HG03280 (cell line): ENCODE measurements at regions not wholly inside any gene's neighbourhood (a gene's known extent, or its start where the extent isn't known, plus 50 kb on each side); places are given as distances from the start of the nearest gene placed in this dataset.
"Not testable (repeated sequence)": the region's sequence is repeated elsewhere in the genome, so short reads cannot be mapped to it uniquely, and the experiment has no call there.

Experiments
- ATAC-seq: cut with Tn5 transposase; IDR thresholded peaks from one replicate; pipeline ENCODE4 v1.9.1; 2021; ENCODE audit warnings: mild to moderate bottlenecking, moderate library complexity; ENCODE audit not compliant: unreplicated experiment

DNA sequence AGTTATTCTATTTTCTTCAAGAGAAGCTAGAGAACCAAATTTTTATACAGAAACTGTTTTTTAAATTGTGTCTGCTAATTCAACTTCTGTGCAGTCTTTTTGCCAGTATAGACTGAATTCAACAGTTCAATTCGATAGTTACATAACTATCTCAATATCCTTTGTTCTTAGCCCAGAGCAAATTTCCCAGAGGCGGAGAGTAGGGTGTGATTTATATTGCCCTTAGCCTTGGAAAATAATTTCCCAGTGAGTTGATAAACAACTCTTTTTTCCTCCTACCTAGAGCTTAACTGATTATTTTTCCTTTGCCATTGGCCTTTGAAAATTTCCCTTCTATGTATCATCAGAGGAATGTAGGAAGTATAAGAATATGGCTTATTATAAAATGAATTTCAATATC, 420.5 kb downstream of the NSUN3 start:
- no peak for ATAC-seq

DNA sequence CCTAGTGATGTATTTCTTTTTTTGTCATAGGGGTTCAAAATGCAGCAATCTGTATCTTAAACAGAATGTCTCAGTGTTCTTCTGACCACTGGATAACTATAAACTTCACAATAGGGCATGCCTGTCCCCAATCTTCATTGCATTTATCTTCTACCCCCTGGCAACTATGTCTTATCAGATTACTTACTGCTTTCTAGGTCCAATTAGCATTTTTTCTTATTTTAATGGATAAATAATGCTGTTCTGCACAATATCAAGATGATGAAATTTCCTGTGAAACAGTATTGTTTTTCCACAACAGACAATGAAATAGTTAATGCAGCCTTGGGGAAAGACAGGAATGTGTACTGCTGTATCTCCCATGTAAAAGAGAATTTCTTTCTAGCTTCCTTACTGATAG, 432.1 kb downstream of the NSUN3 start:
- ATAC-seq, result no peak

DNA sequence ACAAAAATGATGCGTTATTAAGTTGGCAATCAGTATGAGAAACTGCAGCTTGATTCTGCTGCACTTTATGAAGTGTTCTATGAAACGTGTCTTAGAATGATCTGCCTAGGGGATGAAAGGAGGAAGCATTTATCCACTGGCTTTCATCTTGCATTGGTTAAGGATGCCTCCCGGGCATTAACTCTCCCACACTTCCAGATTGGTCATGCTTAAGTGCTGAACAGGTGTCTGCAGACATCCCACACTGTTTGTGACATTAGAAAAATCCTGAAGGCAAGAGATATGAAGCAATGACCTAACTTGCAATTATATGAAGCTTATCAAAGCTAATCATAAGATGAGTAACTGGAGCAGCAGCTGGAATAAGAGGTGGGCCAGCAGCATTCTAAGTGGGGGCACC, 437.3 kb downstream of the NSUN3 start:
- ATAC-seq, result no peak

DNA sequence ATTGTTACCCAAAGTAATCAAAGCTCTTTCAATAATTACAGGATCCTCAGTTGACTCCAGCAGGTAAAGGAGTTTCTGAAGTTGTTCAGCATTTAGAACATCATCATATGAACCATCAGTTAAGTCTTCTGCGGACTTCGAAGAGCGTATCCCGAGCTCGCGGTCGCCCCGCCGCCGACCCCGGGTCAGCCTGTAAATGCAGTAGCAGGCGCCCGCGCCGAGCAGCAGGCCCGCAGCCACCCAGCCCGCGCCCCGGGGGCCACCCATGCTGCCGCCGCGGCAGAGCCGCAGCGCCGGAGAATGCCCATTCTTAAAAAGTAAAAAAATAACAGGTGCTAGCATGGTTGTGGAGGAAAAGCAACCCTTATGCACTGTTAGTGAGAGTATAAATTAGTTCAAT, 444.5 kb downstream of the NSUN3 start:
- not testable (repeated sequence) for ATAC-seq

DNA sequence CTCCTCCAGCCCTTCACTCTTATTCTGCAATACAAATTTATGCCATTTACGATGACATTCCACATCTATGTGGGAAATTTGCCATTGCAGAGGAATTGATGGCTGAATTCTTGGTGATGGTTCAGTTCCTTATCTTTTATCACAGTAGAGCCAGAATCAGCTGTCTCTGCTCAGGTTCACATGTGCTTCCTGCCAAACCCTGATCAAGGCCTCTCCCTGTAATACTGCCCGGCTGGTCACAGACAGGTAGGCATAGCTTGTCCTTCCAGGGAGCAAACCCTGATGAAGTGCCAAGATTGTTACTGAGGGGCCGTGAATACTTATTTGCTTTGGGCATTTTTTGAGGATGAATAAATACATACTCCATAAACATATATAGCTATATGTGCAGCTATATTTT, 450.0 kb downstream of the NSUN3 start:
- ATAC-seq, result no peak

DNA sequence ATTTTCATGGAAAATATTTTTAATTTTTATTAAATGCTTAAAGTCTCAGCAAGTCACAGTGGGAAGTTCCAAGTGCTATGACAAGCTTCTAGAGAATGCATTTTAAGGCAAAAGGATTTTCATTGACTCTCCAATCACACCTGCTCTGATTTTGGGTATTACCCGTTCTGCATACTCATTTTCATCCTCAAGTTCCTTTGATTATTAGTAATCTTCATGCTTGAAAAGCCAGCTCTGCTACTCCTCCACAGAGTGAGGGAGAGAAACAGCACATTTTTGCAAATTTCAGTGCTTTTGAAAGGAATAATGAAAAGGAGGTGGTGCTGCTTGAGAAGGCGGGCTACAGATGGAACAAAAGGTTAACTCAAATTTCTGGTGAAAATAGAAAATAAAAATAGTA, 450.7 kb downstream of the NSUN3 start:
- ATAC-seq, result no peak

DNA sequence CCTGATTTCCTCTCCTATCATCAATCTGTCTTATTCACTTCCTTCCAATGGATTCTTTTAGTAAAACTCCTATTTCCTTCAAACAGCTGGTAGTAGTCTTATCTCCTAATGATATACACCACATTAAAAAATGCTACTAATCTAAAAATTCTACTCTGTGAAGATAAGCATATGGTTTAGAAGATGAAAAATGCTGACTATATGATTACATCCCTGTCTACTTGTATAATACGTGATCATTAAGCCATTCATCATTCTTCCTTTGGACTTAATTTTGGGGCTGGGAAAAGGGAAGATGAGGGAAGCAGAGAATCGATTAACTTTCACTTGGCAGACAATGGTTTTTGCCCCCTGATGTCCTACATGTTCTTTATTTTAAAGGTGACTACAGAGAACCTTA, 453.1 kb downstream of the NSUN3 start:
- ATAC-seq, result no peak

DNA sequence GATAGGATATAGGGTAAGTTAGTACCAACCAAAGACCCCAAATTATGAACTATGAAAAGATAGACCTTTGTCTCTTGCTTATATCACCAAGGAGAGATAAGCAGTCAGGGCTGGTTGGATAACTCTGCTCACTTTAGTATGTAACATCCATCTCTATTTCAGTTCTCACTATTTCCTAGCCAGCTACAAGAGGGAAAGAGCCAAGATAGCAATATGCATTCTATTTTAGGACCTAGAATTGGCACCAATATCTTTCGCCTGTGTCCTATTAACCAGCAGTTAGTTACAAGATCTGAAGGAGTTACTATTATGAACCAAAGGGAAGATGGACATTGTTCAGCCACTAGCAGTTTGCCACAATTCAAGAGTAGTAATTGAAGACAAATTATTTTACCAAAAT, 457.5 kb downstream of the NSUN3 start:
- ATAC-seq, result no peak

DNA sequence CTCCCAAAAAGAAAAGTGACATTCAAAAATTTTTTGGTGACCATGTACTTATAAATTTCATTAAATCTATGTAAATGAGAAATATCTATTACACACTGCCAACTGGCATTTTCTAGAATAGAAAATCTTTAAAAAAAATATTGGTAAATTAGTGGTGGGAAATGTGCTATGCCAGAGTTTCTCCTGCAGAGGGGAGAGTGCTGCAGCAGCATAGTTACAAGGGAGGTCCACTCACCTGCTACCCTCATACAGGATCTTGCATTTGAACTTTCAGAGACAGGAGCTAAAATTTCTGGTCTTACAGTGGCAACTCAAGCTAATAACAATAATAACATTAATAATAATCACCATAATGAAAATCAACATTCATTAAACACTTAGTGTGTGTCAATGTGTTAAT, 459.6 kb downstream of the NSUN3 start:
- ATAC-seq, result no peak

DNA sequence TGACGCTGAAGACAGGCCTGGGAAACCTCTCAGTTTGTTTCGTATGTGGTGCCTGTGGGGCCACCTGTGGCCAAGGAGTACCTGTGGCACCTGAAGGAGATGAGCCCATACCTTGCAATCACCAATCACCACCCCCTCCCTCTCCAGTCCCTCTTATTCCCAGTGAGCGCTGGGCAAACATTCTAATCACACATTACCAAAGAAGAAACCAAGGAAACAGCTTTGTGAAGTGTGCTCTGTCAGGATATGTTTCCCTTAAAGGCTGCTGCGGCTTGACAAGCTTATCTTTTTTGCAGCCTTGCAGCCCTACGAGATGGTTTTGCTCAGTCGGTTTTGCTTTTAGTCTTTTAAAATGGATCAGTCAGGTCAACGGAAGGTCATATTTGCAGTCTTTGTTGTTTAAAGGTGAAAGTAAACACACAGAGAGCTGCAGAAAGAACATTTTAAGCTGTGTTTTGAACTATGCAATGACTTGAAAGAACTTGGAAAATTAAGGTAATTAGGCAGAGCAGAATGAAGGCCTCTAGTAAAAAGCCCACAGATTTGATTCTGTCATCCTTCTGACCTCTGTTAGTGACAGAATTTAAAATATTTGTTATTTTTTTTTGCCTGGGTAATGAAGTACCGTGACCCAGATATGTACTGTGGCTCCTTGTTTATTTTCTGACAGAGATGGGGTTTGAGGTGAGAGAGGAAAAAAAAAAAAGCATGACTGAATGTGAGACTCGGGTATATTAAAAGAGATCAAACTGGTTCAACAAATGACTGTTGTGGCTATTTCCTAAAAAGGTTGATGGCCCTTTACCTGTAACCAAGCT, 461.4 kb downstream of the NSUN3 start:
- no peak for ATAC-seq

DNA sequence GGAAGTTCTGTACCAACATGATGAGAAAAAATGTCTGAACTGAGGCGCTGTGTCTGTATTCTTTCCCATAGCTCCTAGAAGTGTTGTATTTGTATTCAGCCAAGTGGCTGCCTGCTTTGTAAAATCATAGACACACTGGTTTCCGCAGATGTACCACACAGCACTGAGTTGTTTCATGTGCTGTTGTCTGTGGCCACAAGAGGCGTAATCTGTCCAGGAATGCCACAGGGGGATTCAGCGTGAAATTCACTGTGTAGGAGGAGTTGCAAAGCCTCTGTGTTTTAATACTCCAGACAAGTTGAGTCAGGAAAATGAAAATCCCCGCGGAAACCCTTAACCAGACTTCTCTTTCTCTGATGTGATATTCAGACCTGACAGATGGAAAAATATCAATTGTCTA, 462.2 kb downstream of the NSUN3 start:
- no peak for ATAC-seq

DNA sequence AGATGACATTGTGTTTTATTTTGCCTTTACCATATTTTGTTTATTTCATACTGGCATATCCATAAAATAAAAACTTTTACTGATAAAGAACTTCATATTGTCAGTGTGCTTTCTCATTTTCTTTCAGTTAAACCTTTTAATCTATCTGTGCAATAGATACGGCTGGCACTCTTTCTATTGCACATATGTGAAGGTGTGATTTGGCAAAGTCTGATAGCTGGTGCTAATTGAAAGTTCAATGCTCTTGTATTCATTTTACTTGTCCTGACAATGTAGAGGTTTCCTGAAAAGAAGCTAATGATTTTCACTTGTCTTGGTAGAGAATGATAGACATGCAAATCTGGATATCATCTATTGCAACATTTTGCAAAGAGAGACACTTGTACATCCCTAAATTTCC, 467.0 kb downstream of the NSUN3 start:
- no peak for ATAC-seq

DNA sequence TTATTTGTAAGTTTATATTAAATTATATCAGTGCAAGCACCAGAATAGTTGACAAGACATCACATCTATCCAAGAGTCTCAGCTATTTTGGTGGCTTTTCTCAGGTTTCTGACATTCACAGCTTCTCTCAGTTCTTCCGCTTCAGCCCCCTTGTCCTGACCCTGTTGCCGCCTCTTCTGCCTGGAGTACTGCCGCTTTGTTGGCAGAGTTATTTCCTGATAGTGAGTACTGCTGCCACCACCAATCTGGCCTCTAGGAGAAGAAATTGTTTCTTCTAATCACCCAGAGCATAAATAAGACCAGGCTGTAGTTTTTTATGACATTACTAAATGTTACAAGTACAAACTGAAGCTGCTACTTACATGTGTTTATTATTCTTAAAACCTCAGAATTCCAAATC, 470.1 kb downstream of the NSUN3 start:
- ATAC-seq, result no peak

DNA sequence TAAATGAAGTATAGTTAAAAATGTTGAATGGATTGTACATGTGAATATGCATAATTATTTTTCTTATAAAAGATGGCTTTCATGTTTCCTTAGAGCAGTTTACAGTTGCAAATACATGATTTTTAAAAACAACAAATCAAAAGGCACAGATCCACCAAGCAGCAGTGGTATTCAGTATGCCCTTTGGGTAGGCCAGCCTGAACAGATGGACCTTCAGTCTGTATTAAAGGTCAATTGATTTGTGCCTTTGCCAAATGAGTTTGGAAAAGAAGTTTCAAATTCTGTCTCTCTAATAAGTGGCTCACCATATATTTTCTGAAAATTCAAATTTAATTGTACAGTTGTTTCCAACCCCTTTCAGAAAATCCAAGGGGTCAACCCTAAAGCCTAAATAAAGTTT, 477.1 kb downstream of the NSUN3 start:
- no peak for ATAC-seq

DNA sequence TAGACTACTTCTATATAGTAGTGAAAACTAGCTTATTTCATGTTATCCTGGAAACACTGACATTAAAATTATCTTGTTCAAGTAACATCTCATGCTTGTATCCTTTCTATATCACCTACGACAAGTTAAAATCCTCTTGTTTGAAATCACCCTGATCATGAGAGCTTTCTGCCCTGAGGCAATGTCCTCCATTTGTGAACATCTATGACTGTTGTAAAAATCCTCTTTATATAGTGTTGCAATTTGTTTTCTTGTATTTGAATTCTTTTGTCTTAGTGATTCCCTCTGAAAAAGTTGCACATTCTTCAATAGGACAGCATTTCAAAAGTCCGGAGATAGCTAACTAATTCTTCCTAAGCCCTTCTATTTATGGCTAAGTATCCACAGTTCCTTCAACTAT, 480.3 kb downstream of the NSUN3 start:
- no peak for ATAC-seq

DNA sequence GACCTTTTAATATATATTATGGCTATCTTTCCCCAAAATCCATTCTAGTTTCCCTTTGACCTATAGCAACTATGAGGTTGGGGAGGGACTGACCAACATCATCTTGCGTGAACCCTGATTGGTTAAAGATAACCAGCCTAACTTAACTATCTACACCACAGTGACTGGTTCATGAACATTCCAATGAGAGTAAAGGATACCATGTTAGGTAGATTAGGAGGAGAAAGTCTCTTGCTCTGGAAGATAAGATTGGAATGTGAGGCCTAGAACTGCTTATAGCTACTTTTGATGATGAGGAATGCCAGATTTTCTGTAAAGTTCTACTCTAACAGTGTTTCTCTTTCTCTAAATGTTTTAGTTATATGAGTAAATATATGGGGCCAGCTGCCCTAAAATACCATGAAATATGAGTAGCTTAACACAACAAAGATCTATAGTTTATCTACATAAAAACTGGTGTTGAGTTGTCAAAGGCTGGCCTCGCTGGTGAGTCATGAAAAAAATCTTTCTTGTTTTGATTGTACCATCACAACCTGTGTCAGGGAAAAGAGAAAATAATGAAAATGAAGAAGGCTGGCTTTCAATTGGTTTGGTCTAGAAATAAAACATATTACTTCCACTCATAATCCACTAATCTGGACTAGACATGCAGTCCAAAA, 481.4 kb downstream of the NSUN3 start:
- ATAC-seq, result no peak

DNA sequence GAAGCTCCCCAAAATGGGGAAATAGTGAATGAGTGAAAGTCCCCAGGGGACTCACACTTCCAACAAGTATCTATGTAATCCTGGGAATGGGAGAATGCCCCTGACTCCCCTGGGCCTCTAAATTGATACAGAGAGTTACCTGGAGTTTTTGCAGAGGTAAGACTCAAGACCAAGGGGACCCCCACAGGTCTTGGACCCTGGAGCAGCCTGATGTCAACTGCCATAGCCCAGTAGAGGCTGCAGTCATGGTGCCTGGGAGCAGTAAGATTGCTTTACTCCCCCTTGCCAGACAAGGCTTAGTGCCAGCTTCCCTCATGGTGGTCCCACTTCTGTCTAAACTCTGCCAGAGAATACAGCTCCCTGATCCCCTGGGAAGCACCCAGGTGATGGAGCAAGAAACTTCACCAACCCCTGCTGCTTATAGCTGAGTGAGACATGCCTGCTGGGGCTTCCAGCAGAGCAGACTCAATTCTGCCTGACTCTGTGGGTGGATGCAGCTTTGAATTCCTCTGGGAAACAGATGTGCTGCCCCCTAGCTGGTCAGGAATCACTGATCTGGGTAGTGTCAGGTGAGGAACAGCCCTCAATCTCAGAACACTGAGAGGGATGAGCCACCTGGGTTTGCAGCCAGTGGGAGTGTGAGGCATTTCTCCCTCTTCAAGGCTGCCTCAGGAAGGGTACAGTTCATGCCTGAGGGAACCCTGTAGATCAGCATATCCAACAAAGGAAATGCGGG, 485.9 kb downstream of the NSUN3 start:
- ATAC-seq, result no peak

DNA sequence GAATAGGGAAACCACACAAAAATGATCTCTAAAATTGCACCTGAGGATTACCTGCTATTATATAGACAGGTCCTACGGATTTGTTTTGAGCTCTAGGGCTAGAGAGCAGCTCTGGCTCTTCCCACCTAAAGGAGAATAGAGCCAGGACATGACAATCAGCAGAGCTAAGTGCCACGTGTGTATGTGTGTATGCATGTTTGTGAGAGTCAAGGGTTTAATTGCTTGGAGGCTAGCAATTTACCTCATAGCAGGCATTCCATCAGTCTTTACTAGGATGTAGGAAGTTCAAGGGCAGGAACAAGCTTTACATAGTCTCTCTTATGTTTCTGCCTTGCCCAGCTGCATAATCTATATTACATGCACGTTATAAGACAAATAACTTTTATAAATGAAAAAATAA, 498.2 kb downstream of the NSUN3 start:
- no peak for ATAC-seq

DNA sequence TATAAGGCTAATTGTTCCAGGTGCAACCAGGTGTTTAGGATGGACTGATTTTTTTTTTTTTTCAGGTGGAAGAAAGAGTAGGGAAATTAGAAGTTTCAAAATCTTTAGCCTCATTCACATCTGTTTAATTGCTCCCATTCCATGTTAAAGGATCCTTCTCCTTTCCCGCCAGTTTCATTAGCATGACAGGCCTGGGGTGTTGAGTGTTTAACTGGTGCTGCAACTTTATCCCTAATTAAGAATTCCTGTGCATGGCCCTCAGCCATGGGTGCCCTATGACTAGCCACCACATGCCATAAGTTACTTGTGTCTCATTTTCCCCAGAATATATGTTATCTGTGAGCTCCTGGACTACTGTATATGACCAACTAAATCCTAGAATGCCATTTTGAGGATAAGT, 501.4 kb downstream of the NSUN3 start:
- ATAC-seq, result no peak

DNA sequence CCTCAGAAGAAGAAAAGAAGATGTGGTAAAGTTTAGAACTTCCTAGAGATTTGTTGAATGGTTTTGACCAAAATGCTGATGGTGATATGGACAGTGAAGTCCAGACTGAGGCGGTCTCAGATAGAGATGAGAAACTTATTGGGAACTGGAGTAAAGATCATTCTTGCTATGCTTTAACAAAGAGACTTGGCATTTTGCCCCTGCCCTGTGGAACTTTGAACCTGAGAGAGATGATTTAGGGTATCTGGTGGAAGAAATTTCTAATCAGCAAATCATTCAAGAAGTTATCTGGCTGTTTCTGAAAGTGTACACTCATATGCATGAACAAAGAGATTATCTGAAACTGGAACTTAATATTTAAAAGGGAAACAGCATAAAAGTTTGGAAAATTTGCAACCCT, 505.2 kb downstream of the NSUN3 start:
- no peak for ATAC-seq

DNA sequence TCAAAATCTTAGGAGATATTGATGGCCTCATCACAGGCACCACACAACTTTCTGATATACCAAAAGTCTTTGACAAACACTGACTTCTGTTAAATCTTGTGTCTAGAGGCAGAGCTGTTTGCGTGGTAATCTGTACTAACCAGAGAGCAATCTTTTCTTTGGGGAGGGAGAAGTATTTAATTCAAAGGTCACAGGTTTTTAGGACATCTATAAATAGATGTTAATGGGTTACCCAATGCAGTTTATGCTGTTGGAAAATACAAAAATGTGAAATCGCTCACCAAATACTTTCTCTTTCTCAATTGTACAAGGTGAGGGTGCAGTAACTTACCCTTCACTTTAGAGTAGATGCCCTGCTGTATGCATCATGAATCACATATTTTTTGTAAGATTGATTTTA, 510.5 kb downstream of the NSUN3 start:
- no peak for ATAC-seq

DNA sequence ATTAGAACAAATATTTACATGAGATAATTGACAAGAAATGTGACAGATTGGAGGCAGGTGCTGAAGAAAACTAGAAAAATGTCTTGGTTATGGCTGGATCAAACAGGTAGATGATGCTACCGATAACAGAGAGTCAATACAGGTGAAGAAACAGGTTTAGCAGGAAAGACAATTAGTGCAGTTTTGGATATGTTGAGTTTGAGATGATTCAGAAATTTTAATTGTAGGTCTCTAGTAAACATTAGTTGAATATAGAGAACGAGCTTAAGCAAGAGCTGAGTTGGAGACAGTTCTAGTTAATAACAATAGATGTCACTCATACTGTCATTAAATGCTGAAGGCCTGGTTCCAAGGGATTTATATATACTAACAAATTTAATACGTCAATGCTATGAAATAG, 524.4 kb downstream of the NSUN3 start:
- no peak for ATAC-seq
